Breast epithelium (tissue), 4 donors: ENCODE measurements at regions not wholly inside any gene's neighbourhood (a gene's known extent, or its start where the extent isn't known, plus 50 kb on each side); places are given as distances from the start of the nearest gene placed in this dataset.

ENCODE experiments used
- DNase-seq, 2 donors: peaks; one replicate each; pipeline ENCODE4 v3.0.0-alpha.2; 2019; ENCODE audit warnings: low spot score in 2 of 2
- H3K27ac ChIP-seq, 2 donors: fragments of 200-600 bp; sonication (generic) in 1 of 2; one replicate each; pipeline ENCODE4 v1.5.1; 2016 to 2019; ENCODE audit warnings: mild to moderate bottlenecking in 1 of 2
- H3K27me3 ChIP-seq, 2 donors: fragments of 200-600 bp; sonication (generic) in 1 of 2; one replicate each; pipeline versions ENCODE4 v1.5.1 to v1.6.0; 2017 to 2019; ENCODE audit warnings: control low read depth in 1 of 2, mild to moderate bottlenecking in 1 of 2
- H3K36me3 ChIP-seq: fragments of 200-600 bp; one replicate; pipeline ENCODE4 v1.5.1; 2019
- H3K4me1 ChIP-seq, 2 donors: fragments of 200-600 bp; sonication (generic); one replicate each; pipeline ENCODE4 v1.5.1; 2016 to 2019; ENCODE audit warnings: control low read depth in 1 of 2
- H3K4me3 ChIP-seq, 3 donors: fragments of 200-600 bp; sonication (generic); 1 replicate in 2 of 3; 2 replicates in 1 of 3; pipeline ENCODE4 v1.5.1; 2016 to 2019; ENCODE audit warnings: mild to moderate bottlenecking in 3 of 3, moderate library complexity in 2 of 3
- H3K9me3 ChIP-seq, 2 donors: fragments of 200-600 bp; sonication (generic) in 1 of 2; one replicate each; pipeline ENCODE4 v1.5.1; 2016 to 2019; ENCODE audit warnings: control low read depth in 1 of 2
- POLR2A ChIP-seq: fragments of 450-650 bp; IDR thresholded peaks from one replicate; pipeline ENCODE4 v1.6.1; 2016; ENCODE audit warnings: antibody characterized with exemption, mild to moderate bottlenecking, moderate library complexity
- POLR2AphosphoS5 ChIP-seq, 3 donors: sonication (generic); formaldehyde crosslinking; IDR thresholded peaks; one replicate each; pipeline ENCODE4 v1.6.1; 2017; ENCODE audit warnings: antibody characterized with exemption in 3 of 3
- intact Hi-C: fragments of 100-400 bp; cut with DNase I; formaldehyde crosslinking; loops from one replicate; pipeline ENCODE4 v1.15.1; 2023; ENCODE audit warnings: low total_unique reads
- TF ChIP-seq, protein P1 (sequence below), 3 donors: fragments of 450-650 bp; IDR thresholded peaks; one replicate each; pipeline ENCODE4 v1.5.1; 2016 to 2017; ENCODE audit warnings: antibody characterized with exemption in 3 of 3, mild to moderate bottlenecking in 3 of 3, moderate library complexity in 3 of 3

- H3K36me3 ChIP-seq, result no peaks in the 10 kb centered on the region
- intact Hi-C loops, result no loop called here
- no peak overlapping the region for H3K4me3 ChIP-seq
- H3K27me3 ChIP-seq, result peaks cover 0 to 18% of the 10 kb centered on the region in 2 donors
- H3K4me1 ChIP-seq, result no peaks in the 10 kb centered on the region
- TF ChIP-seq POLR2A (no peak), POLR2AphosphoS5 (IDR thresholded peaks at IDR 0.05) (no peak)
- TF ChIP-seq, protein P1, sequence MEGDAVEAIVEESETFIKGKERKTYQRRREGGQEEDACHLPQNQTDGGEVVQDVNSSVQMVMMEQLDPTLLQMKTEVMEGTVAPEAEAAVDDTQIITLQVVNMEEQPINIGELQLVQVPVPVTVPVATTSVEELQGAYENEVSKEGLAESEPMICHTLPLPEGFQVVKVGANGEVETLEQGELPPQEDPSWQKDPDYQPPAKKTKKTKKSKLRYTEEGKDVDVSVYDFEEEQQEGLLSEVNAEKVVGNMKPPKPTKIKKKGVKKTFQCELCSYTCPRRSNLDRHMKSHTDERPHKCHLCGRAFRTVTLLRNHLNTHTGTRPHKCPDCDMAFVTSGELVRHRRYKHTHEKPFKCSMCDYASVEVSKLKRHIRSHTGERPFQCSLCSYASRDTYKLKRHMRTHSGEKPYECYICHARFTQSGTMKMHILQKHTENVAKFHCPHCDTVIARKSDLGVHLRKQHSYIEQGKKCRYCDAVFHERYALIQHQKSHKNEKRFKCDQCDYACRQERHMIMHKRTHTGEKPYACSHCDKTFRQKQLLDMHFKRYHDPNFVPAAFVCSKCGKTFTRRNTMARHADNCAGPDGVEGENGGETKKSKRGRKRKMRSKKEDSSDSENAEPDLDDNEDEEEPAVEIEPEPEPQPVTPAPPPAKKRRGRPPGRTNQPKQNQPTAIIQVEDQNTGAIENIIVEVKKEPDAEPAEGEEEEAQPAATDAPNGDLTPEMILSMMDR (IDR thresholded peaks at IDR 0.05), result no peak
- DNase-seq, result no peak
- no peak overlapping the region for H3K27ac ChIP-seq
- H3K9me3 ChIP-seq, result no peaks in the 10 kb centered on the region
These were observed 286.2 kb downstream of the CYP26B1 start for GRCh38 chr2:71861186-71862160.

DNA sequence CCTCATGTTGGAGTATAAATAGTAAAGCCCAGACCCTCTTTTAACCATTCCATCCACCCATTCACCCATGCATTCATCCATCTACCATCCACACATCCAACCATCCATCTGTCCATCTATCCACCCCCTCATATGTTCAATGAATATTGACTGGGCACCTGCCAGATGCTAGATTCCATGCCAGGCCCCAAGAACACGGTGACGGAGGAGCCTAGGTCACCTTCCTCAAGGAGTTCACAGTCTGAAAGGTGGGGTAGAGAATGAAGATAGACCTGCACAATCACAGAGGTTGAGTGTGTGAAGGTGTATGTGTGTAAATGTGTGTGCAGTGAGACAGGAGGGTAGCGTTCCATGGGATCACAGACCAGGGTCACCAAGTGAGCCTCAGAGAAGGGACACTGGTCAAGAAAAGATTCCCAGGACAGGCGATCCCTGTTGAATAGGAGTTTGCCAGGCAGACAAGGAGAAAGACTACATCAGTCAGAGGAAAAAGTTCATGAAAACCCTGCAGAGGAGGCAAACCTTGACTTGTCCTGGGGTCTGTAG, 287.2 kb downstream of the CYP26B1 start:
- no peaks in the 10 kb centered on the region for H3K4me1 ChIP-seq
- no peak for TF ChIP-seq POLR2AphosphoS5 (IDR thresholded peaks at IDR 0.05)
- no peak for TF ChIP-seq POLR2A
- TF ChIP-seq, protein P1 (IDR thresholded peaks at IDR 0.05), result no peak
- DNase-seq, result no peak
- H3K36me3 ChIP-seq, result no peaks in the 10 kb centered on the region
- no peaks in the 10 kb centered on the region for H3K9me3 ChIP-seq
- no peak overlapping the region for H3K4me3 ChIP-seq
- intact Hi-C loops, result no loop called here
- no peak overlapping the region for H3K27ac ChIP-seq
- H3K27me3 ChIP-seq, result peaks cover 0 to 20% of the 10 kb centered on the region in 2 donors

DNA sequence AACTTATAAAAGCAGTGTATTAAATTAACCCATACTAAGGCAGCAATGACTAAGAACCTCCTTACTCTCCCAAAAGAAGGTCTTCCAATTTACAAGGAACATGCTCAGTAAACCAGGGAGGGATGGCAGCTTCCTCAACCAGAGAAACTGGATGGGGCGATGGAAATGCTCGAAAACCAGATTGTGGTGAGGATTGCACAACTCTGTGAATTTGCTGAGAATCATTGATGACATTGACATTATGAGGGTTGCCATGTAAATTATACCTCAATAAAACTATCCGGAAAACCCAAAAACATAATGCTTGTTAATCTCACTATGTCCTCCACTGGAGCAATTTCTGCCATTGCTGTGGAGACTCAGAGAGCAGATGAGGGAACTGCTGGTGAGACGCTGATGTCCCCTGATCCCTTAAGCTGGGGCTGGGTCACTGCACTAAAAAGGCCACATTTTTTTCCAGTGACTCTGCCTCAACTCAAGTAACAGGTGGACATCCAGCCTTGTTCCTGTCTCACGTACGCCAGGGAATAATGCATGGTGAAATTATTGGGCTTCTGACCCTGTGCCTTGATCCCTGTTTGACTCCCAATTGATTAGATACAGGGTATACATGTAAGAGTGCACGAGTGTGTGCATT, 288.3 kb downstream of the CYP26B1 start:
- Histone ChIP-seq H3K4me1 (no peaks in the 10 kb centered on the region), H3K9me3 (no peaks in the 10 kb centered on the region), H3K4me3 (no peak overlapping the region), H3K27ac (no peak overlapping the region), H3K36me3 (no peaks in the 10 kb centered on the region), H3K27me3 (peaks cover 0 to 23% of the 10 kb centered on the region in 2 donors)
- intact Hi-C loops, result no loop called here
- DNase-seq, result no peak
- TF ChIP-seq POLR2AphosphoS5 (IDR thresholded peaks at IDR 0.05) (no peak), POLR2A (no peak)
- TF ChIP-seq, protein P1 (IDR thresholded peaks at IDR 0.05), result no peak

DNA sequence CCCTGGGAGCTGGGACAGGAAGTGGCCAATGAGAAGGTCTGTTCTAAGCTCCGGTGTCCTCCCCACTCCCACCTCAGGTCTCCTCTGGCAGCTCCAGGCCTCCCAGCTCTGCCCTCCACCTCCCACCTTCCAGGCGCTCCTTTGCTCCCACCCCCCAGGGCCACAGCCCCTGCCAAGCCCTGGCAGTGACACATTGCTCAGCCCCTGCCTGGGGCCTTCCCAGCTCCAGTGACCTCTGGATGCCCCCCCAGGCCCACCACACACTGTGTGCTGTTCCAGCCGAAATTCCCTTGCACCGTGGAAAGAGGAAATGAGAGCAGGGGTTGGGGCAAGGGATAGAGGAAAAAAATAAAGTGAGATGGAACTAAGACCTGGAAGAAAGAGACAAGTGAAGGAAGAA, 289.6 kb downstream of the CYP26B1 start:
- no peak for DNase-seq
- Histone ChIP-seq H3K36me3 (no peaks in the 10 kb centered on the region), H3K9me3 (no peaks in the 10 kb centered on the region), H3K27me3 (peaks cover 0 to 26% of the 10 kb centered on the region in 2 donors), H3K4me3 (no peak overlapping the region), H3K4me1 (no peaks in the 10 kb centered on the region), H3K27ac (no peak overlapping the region)
- TF ChIP-seq POLR2AphosphoS5 (IDR thresholded peaks at IDR 0.05) (no peak), POLR2A (no peak)
- TF ChIP-seq, protein P1 (IDR thresholded peaks at IDR 0.05), result no peak
- intact Hi-C loops, result no loop called here

DNA sequence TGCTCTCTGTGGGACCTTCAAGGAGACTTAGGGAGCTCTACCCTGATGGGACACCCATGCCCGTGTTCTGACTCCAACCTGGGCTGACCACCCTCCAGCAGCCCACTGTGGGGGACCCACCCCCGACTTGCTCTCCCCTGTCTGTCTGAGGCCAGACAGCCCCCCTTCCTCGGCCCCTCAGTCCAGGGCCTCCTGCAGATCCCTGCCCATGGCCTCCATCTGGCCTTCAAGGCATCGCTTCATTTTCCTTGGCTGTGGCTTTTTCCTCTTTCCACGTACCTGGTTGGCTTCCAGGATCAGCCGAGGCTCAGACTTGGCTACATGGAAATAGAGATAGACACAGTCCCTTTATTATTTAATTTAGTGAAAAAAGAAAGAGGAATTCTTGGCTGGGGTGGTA, 290.0 kb downstream of the CYP26B1 start:
- Histone ChIP-seq H3K36me3 (no peaks in the 10 kb centered on the region), H3K4me1 (no peaks in the 10 kb centered on the region), H3K27ac (no peak overlapping the region), H3K4me3 (no peak overlapping the region), H3K9me3 (no peaks in the 10 kb centered on the region), H3K27me3 (peaks cover 0 to 28% of the 10 kb centered on the region in 2 donors)
- DNase-seq, result no peak
- TF ChIP-seq, protein P1 (IDR thresholded peaks at IDR 0.05), result no peak
- TF ChIP-seq POLR2A, result no peak
- no peak for TF ChIP-seq POLR2AphosphoS5 (IDR thresholded peaks at IDR 0.05)
- intact Hi-C loops, result no loop called here
